H9 (cell line): ENCODE measurements at regions not wholly inside any gene's neighbourhood (a gene's known extent, or its start where the extent isn't known, plus 50 kb on each side); places are given as distances from the start of the nearest gene placed in this dataset.
A peak's percentile ranks its signal among the peaks of the same experiment; 100 is the strongest.

Experiments
- DNase-seq: peaks from one replicate; pipeline ENCODE4 v3.0.0-alpha.2; 2017
- H2AFZ ChIP-seq: one replicate; pipeline ENCODE4 v1.6.1; 2013; ENCODE audit warnings: mild to moderate bottlenecking, low read length, control low read depth, moderate library complexity
- H2AK5ac ChIP-seq: 2 replicates; pipeline ENCODE4 v1.6.1; 2013; ENCODE audit warnings: low read length, control low read depth, mixed read lengths; ENCODE audit not compliant: insufficient read length
- H2BK120ac ChIP-seq: one replicate; pipeline ENCODE4 v1.6.1; 2013; ENCODE audit warnings: low read depth, mild to moderate bottlenecking, low read length, control low read depth, inconsistent platforms; ENCODE audit not compliant: poor library complexity, severe bottlenecking
- H2BK12ac ChIP-seq: 2 replicates; pipeline ENCODE4 v1.6.1; 2013; ENCODE audit warnings: low read length, control low read depth, mixed read lengths, low read depth; ENCODE audit not compliant: insufficient read length
- H2BK15ac ChIP-seq: 2 replicates; pipeline ENCODE4 v1.6.1; 2013; ENCODE audit warnings: low read depth, low read length, control low read depth
- H2BK20ac ChIP-seq: one replicate; pipeline ENCODE4 v1.6.1; 2013; ENCODE audit warnings: low read depth, mild to moderate bottlenecking, low read length, control low read depth, inconsistent platforms; ENCODE audit not compliant: poor library complexity, severe bottlenecking
- H2BK5ac ChIP-seq: 2 replicates; pipeline ENCODE4 v1.6.1; 2013; ENCODE audit warnings: low read length, control low read depth, mixed read lengths; ENCODE audit not compliant: insufficient read length
- H3K14ac ChIP-seq: 2 replicates; pipeline ENCODE4 v1.6.1; 2013; ENCODE audit warnings: low read length, control low read depth; ENCODE audit not compliant: insufficient read depth
- H3K18ac ChIP-seq: 2 replicates; pipeline ENCODE4 v1.6.1; 2013; ENCODE audit warnings: low read depth, mild to moderate bottlenecking, mixed read lengths, low read length, control low read depth; ENCODE audit not compliant: insufficient read length
- H3K23ac ChIP-seq: 2 replicates; pipeline ENCODE4 v1.6.1; 2013; ENCODE audit warnings: low read length, control low read depth, mixed read lengths, low read depth; ENCODE audit not compliant: insufficient read length
- H3K23me2 ChIP-seq: 2 replicates; pipeline ENCODE4 v1.6.1; 2013; ENCODE audit warnings: low read depth, mild to moderate bottlenecking, mixed read lengths, low read length, control low read depth; ENCODE audit not compliant: insufficient read length, poor library complexity, severe bottlenecking
- H3K27ac ChIP-seq: 2 replicates; pipeline ENCODE4 v1.5.1; 2013; ENCODE audit warnings: low read length, control low read depth, mixed read lengths, low read depth; ENCODE audit not compliant: insufficient read length
- H3K27me3 ChIP-seq: 2 replicates; pipeline ENCODE4 v1.6.1; 2013; ENCODE audit warnings: low read length, control low read depth, inconsistent platforms; ENCODE audit not compliant: insufficient read depth
- H3K4ac ChIP-seq: 2 replicates; pipeline ENCODE4 v1.6.1; 2013; ENCODE audit warnings: low read depth, mild to moderate bottlenecking, control low read depth, inconsistent platforms, low read length, moderate library complexity
- H3K4me1 ChIP-seq: 2 replicates; pipeline ENCODE4 v1.6.1; 2013; ENCODE audit warnings: low read length, control low read depth, inconsistent platforms; ENCODE audit not compliant: insufficient read depth
- H3K4me2 ChIP-seq: 2 replicates; pipeline ENCODE4 v1.6.1; 2013; ENCODE audit warnings: low read length, control low read depth, mixed read lengths; ENCODE audit not compliant: insufficient read length, insufficient read depth
- H3K56ac ChIP-seq: 2 replicates; pipeline ENCODE4 v1.6.1; 2013; ENCODE audit warnings: low read depth, mild to moderate bottlenecking, mixed read lengths, low read length, control low read depth; ENCODE audit not compliant: insufficient read length
- H3K79me1 ChIP-seq: 2 replicates; pipeline ENCODE4 v1.6.1; 2013; ENCODE audit warnings: low read depth, mild to moderate bottlenecking, moderate library complexity, low read length, control low read depth, inconsistent platforms; ENCODE audit not compliant: insufficient read depth, poor library complexity, severe bottlenecking
- H3K79me2 ChIP-seq: 2 replicates; pipeline ENCODE4 v1.6.1; 2013; ENCODE audit warnings: low read length, control low read depth, inconsistent platforms; ENCODE audit not compliant: insufficient read depth
- H3K9ac ChIP-seq: 2 replicates; pipeline ENCODE4 v1.6.1; 2013; ENCODE audit warnings: low read length, control low read depth, mixed read lengths; ENCODE audit not compliant: insufficient read length; ENCODE audit errors: extremely low read depth
- H3K9me3 ChIP-seq: one replicate; pipeline ENCODE4 v1.6.1; 2013; ENCODE audit warnings: low read depth, low read length, inconsistent platforms; ENCODE audit not compliant: control insufficient read depth
- H3T11ph ChIP-seq: one replicate; pipeline ENCODE4 v1.6.1; 2013; ENCODE audit warnings: mild to moderate bottlenecking, low read length, control low read depth, inconsistent platforms
- H4K20me1 ChIP-seq: one replicate; pipeline ENCODE4 v1.6.1; 2013; ENCODE audit not compliant: control insufficient read depth, insufficient read length, insufficient read depth
- H4K5ac ChIP-seq: 2 replicates; pipeline ENCODE4 v1.6.1; 2013; ENCODE audit warnings: low read depth, mild to moderate bottlenecking, mixed read lengths, low read length, control low read depth; ENCODE audit not compliant: insufficient read length
- H4K8ac ChIP-seq: replicated peaks from 2 replicates; pipeline ENCODE4 v1.6.1; 2013; ENCODE audit warnings: low read length, control low read depth, mixed read lengths, low read depth; ENCODE audit not compliant: insufficient read length
- H4K91ac ChIP-seq: 2 replicates; pipeline ENCODE4 v1.6.1; 2013; ENCODE audit warnings: low read depth, mild to moderate bottlenecking, moderate library complexity, mixed read lengths, low read length, control low read depth; ENCODE audit not compliant: insufficient read length
- H3K27ac Mint-ChIP-seq, 3 experiments: 2 replicates in 2 of 3; 3 replicates in 1 of 3; pipeline ENCODE4 v1.8.0; 2020 to 2021; ENCODE audit warnings: mixed read lengths in 3 of 3, mild to moderate bottlenecking in 1 of 3, moderate library complexity in 1 of 3
- H3K27me3 Mint-ChIP-seq: 2 replicates; pipeline ENCODE4 v1.8.0; 2021; ENCODE audit warnings: low read depth, mild to moderate bottlenecking, moderate library complexity, mixed read lengths
- H3K36me3 Mint-ChIP-seq, 3 experiments: 2 replicates in 2 of 3; 3 replicates in 1 of 3; pipeline ENCODE4 v1.8.0; 2020 to 2021; ENCODE audit warnings: low read depth in 3 of 3, mixed read lengths in 3 of 3; ENCODE audit not compliant: insufficient read depth in 1 of 3
- H3K4me1 Mint-ChIP-seq, 2 experiments: 2 replicates each; pipeline ENCODE4 v1.8.0; 2020; ENCODE audit warnings: mixed read lengths in 2 of 2
- H3K4me3 Mint-ChIP-seq, 2 experiments: 2 replicates in 1 of 2; 3 replicates in 1 of 2; pipeline ENCODE4 v1.8.0; 2020 to 2021; ENCODE audit warnings: mild to moderate bottlenecking in 2 of 2, mixed read lengths in 2 of 2, moderate library complexity in 1 of 2
- H3K9me3 Mint-ChIP-seq, 2 experiments: 2 replicates in 1 of 2; 3 replicates in 1 of 2; pipeline ENCODE4 v1.8.0; 2020; ENCODE audit warnings: mild to moderate bottlenecking in 2 of 2, mixed read lengths in 2 of 2, moderate library complexity in 1 of 2
- WGBS: extraction: QIAGEN DNeasy Blood & Tissue Kit; methylation state at CpG from one replicate; pipeline ENCODE4 v1.1.7; 2013; ENCODE audit warnings: missing lambda C conversion rate, low lambda C conversion rate, mixed read lengths; ENCODE audit not compliant: insufficient read length; ENCODE audit errors: extremely low coverage; 5-methylcytosine and 5-hydroxymethylcytosine counted together
- TF ChIP-seq, protein P1 (sequence below): fragments of 200-600 bp; sonication (generic); conservative IDR thresholded peaks from 3 replicates; pipeline ENCODE4 v1.8.0; 2021; ENCODE audit warnings: antibody characterized with exemption, mild to moderate bottlenecking

DNA sequence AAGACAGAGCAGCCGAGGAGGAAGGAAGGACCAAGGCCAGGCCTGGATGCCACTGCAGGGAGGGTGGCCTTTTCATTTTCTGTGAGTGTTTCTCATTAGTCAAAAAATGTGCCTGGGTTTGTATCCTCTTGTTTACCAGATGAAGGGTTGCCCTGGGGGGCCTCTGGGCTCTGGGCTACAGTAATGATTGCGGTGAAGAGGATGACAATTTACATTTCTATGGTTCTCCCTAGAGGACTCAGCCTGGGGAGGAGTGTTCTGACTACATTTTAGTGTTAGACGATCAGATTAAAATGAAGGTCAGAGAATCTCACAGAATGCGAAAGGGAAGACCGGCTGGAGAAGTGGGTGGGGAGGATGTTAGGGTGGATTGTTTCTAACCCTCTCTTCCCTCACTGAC, 108.0 kb upstream of the KMT2C start:
- Histone ChIP-seq H4K8ac (no peak overlapping the region), H2BK15ac (no peak overlapping the region), H3K79me1 (no peaks in the 10 kb centered on the region), H3K79me2 (no peaks in the 10 kb centered on the region), H3K14ac (no peak overlapping the region), H3K9me3 (no peaks in the 10 kb centered on the region), H3K18ac (peak overlapping the region; percentile 79), H3K27ac (peak overlapping the region; percentile 71), H3K56ac (no peak overlapping the region), H2BK120ac (no peak overlapping the region), H2BK5ac (no peak overlapping the region), H3K4ac (no peak overlapping the region), H4K91ac (no peak overlapping the region), H4K20me1 (no peaks in the 10 kb centered on the region), H2AFZ (no peak overlapping the region), H2BK20ac (no peak overlapping the region), H3K23ac (no peak overlapping the region), H4K5ac (no peak overlapping the region), H3K9ac (no peak overlapping the region), H2BK12ac (no peak overlapping the region), H2AK5ac (no peak overlapping the region), H3K27me3 (no peaks in the 10 kb centered on the region), H3T11ph (no peak overlapping the region), H3K23me2 (no peaks in the 10 kb centered on the region), H3K4me2 (peak overlapping the region; percentile 32), H3K4me1 (0 out of 2 replicates have a peak, but pooled peaks cover 3% of the 10 kb centered on the region)
- peak overlapping the region; percentile 34 to 71 for H3K4me3 Mint-ChIP-seq
- DNase-seq = peak; percentile 71
- peaks cover 10% of the 10 kb centered on the region in 2 experiments; a peak in 4 of 5 replicates for H3K9me3 Mint-ChIP-seq
- peaks cover 29 to 40% of the 10 kb centered on the region in 2 experiments for H3K4me1 Mint-ChIP-seq
- WGBS = no CpG with 5 or more reads among the region's 5 CpGs
- peaks cover 0 to 10% (median 4%) of the 10 kb centered on the region in 3 experiments; a peak in 3 of 7 replicates for H3K36me3 Mint-ChIP-seq
- H3K27ac Mint-ChIP-seq = peak overlapping the region; percentile 91 to 99 (median 98)
- TF ChIP-seq, protein P1, sequence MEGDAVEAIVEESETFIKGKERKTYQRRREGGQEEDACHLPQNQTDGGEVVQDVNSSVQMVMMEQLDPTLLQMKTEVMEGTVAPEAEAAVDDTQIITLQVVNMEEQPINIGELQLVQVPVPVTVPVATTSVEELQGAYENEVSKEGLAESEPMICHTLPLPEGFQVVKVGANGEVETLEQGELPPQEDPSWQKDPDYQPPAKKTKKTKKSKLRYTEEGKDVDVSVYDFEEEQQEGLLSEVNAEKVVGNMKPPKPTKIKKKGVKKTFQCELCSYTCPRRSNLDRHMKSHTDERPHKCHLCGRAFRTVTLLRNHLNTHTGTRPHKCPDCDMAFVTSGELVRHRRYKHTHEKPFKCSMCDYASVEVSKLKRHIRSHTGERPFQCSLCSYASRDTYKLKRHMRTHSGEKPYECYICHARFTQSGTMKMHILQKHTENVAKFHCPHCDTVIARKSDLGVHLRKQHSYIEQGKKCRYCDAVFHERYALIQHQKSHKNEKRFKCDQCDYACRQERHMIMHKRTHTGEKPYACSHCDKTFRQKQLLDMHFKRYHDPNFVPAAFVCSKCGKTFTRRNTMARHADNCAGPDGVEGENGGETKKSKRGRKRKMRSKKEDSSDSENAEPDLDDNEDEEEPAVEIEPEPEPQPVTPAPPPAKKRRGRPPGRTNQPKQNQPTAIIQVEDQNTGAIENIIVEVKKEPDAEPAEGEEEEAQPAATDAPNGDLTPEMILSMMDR = no peak
- H3K27me3 Mint-ChIP-seq = peaks cover 3% of the 10 kb centered on the region; the same call in 1 of the 2 replicates
